ENCODE measurements at regions not wholly inside any gene's neighbourhood (a gene's known extent, or its start where the extent isn't known, plus 50 kb on each side); places are given as distances from the start of the nearest gene placed in this dataset.

GRCh38 chr1:60413091-60413490 is 339.5 kb upstream of the C1orf87 start:
- no peaks in the 10 kb centered on the region for H3K79me2 ChIP-seq
- H3K4me2 ChIP-seq (ENCODE audit: low read length): no peak overlapping the region
- H2AFZ ChIP-seq: no peak overlapping the region
- H3K9ac ChIP-seq: no peak overlapping the region
- H3K4me3 ChIP-seq (ENCODE audit: low read depth, low read length): no peak overlapping the region
- H3K36me3 ChIP-seq (ENCODE audit: control insufficient read depth, insufficient read depth, low read length): no peaks in the 10 kb centered on the region
- TF ChIP-seq CTCF (IDR thresholded peaks at IDR 0.05): no peak
- no peaks in the 10 kb centered on the region for H3K9me3 ChIP-seq (ENCODE audit: control insufficient read depth, low read length)
- no peaks in the 10 kb centered on the region for H3K27me3 ChIP-seq (ENCODE audit: control insufficient read depth, insufficient read depth, low read length)
- H3K27ac ChIP-seq: no peak overlapping the region
- H3K4me1 ChIP-seq: no peaks in the 10 kb centered on the region

- no peaks in the 10 kb centered on the region for H3K4me1 ChIP-seq
- no peak overlapping the region for H3K4me3 ChIP-seq (ENCODE audit: low read depth, low read length)
- no peaks in the 10 kb centered on the region for H3K36me3 ChIP-seq (ENCODE audit: control insufficient read depth, insufficient read depth, low read length)
- H3K27ac ChIP-seq: no peak overlapping the region
- H3K9ac ChIP-seq: no peak overlapping the region
- H2AFZ ChIP-seq: no peak overlapping the region
- H3K4me2 ChIP-seq (ENCODE audit: low read length): no peak overlapping the region
- no peaks in the 10 kb centered on the region for H3K79me2 ChIP-seq
- TF ChIP-seq CTCF (IDR thresholded peaks at IDR 0.05): no peak
- H3K9me3 ChIP-seq (ENCODE audit: control insufficient read depth, low read length): no peaks in the 10 kb centered on the region
- no peaks in the 10 kb centered on the region for H3K27me3 ChIP-seq (ENCODE audit: control insufficient read depth, insufficient read depth, low read length)
Measured at GRCh38 chr1:60411591-60411990, 338.0 kb upstream of the C1orf87 start.

GRCh38 chr1:60402816-60403215 is 329.2 kb upstream of the C1orf87 start:
- Histone ChIP-seq H3K79me2 (no peaks in the 10 kb centered on the region), H3K9ac (no peak overlapping the region), H3K27me3 (ENCODE audit: control insufficient read depth, insufficient read depth, low read length) (no peaks in the 10 kb centered on the region), H3K9me3 (ENCODE audit: control insufficient read depth, low read length) (no peaks in the 10 kb centered on the region), H2AFZ (no peak overlapping the region), H3K4me1 (no peaks in the 10 kb centered on the region), H3K36me3 (ENCODE audit: control insufficient read depth, insufficient read depth, low read length) (no peaks in the 10 kb centered on the region), H3K4me2 (ENCODE audit: low read length) (no peak overlapping the region), H3K4me3 (ENCODE audit: low read depth, low read length) (no peak overlapping the region), H3K27ac (no peak overlapping the region)
- no peak for TF ChIP-seq CTCF (IDR thresholded peaks at IDR 0.05)

- no peaks in the 10 kb centered on the region for H3K4me1 ChIP-seq
- no peak for TF ChIP-seq CTCF (IDR thresholded peaks at IDR 0.05)
Measured at GRCh38 chr1:60402216-60402615, 328.6 kb upstream of the C1orf87 start.

GRCh38 chr1:60394436-60394835 is 320.9 kb upstream of the C1orf87 start:
- no peak overlapping the region for H3K27ac ChIP-seq
- no peak overlapping the region for H3K9ac ChIP-seq
- H3K27me3 ChIP-seq (ENCODE audit: control insufficient read depth, insufficient read depth, low read length): no peaks in the 10 kb centered on the region
- no peak overlapping the region for H3K4me3 ChIP-seq (ENCODE audit: low read depth, low read length)
- H3K36me3 ChIP-seq (ENCODE audit: control insufficient read depth, insufficient read depth, low read length): no peaks in the 10 kb centered on the region
- no peak overlapping the region for H2AFZ ChIP-seq
- TF ChIP-seq CTCF (IDR thresholded peaks at IDR 0.05): no peak
- H3K4me1 ChIP-seq: no peaks in the 10 kb centered on the region
- H3K4me2 ChIP-seq (ENCODE audit: low read length): no peak overlapping the region
- no peaks in the 10 kb centered on the region for H3K9me3 ChIP-seq (ENCODE audit: control insufficient read depth, low read length)
- H3K79me2 ChIP-seq: no peaks in the 10 kb centered on the region

More at GRCh38 chr1:60402216-60402615, 328.6 kb upstream of the C1orf87 start:
- no peak overlapping the region for H3K27ac ChIP-seq
- no peaks in the 10 kb centered on the region for H3K36me3 ChIP-seq (ENCODE audit: control insufficient read depth, insufficient read depth, low read length)
- H3K79me2 ChIP-seq: no peaks in the 10 kb centered on the region
- H3K9ac ChIP-seq: no peak overlapping the region
- H3K27me3 ChIP-seq (ENCODE audit: control insufficient read depth, insufficient read depth, low read length): no peaks in the 10 kb centered on the region
- H2AFZ ChIP-seq: no peak overlapping the region
- no peak overlapping the region for H3K4me2 ChIP-seq (ENCODE audit: low read length)
- no peaks in the 10 kb centered on the region for H3K9me3 ChIP-seq (ENCODE audit: control insufficient read depth, low read length)
- H3K4me3 ChIP-seq (ENCODE audit: low read depth, low read length): no peak overlapping the region
